WTC11 (cell line): ENCODE measurements at regions not wholly inside any gene's neighbourhood (a gene's known extent, or its start where the extent isn't known, plus 50 kb on each side); places are given as distances from the start of the nearest gene placed in this dataset.

ENCODE experiments used
- ATAC-seq: fragments of 200-7000 bp; cut with Tn5 transposase; 2 replicates; pipeline ENCODE4 v1.10.0; 2021; ENCODE audit warnings: mild to moderate bottlenecking, moderate library complexity
- CTCF ChIA-PET: fragments of 300-600 bp; sonication (Branson Sonifier 250); formaldehyde crosslinking; loops from one replicate; lab custom pipeline; 2021; ENCODE audit warnings: antibody characterized with exemption; lab: Charles Lee
- POLR2A ChIA-PET: fragments of 350-600 bp; sonication (Branson Sonifier 250); formaldehyde crosslinking; loops from one replicate; lab custom pipeline; 2021; ENCODE audit warnings: antibody characterized with exemption; lab: Charles Lee
- DNase-seq: peaks from one replicate; pipeline ENCODE4 v3.0.0; 2021; ENCODE audit warnings: low spot score
- H3K27ac Mint-ChIP-seq: 2 replicates; pipeline ENCODE4 v1.8.0; 2021; ENCODE audit warnings: mixed read lengths
- H3K27me3 Mint-ChIP-seq: 2 replicates; pipeline ENCODE4 v1.8.0; 2021; ENCODE audit warnings: low read depth, mild to moderate bottlenecking, moderate library complexity, mixed read lengths
- H3K36me3 Mint-ChIP-seq: 2 replicates; pipeline ENCODE4 v1.8.0; 2021; ENCODE audit warnings: mixed read lengths
- H3K4me1 Mint-ChIP-seq: 2 replicates; pipeline ENCODE4 v1.8.0; 2022; ENCODE audit warnings: mixed read lengths
- H3K4me3 Mint-ChIP-seq: 2 replicates; pipeline ENCODE4 v1.8.0; 2021; ENCODE audit warnings: mild to moderate bottlenecking, moderate library complexity, mixed read lengths
- H3K9me3 Mint-ChIP-seq: 2 replicates; pipeline ENCODE4 v1.8.0; 2021; ENCODE audit warnings: mixed read lengths
- ATF1 ChIP-seq: sonication (generic); formaldehyde crosslinking; IDR thresholded peaks from 2 replicates; pipeline ENCODE4 v1.8.1; 2023; ENCODE audit warnings: mild to moderate bottlenecking, moderate library complexity, missing genetic modification reagents
- JUN ChIP-seq: sonication (generic); formaldehyde crosslinking; IDR thresholded peaks from 2 replicates; pipeline ENCODE4 v1.8.0; 2023; ENCODE audit warnings: mild to moderate bottlenecking, missing genetic modification reagents
- KAT7 ChIP-seq: sonication (generic); formaldehyde crosslinking; IDR thresholded peaks from 2 replicates; pipeline ENCODE4 v1.8.1; 2023; ENCODE audit warnings: missing genetic modification reagents, mild to moderate bottlenecking, borderline replicate concordance
- MXD4 ChIP-seq: fragments of 250-450 bp; sonication (Bioruptor Pico); IDR thresholded peaks from 2 replicates; pipeline ENCODE4 v1.8.0; 2021; ENCODE audit warnings: mild to moderate bottlenecking, moderate library complexity, borderline replicate concordance
- NFYB ChIP-seq: sonication (generic); formaldehyde crosslinking; conservative IDR thresholded peaks from 2 replicates; pipeline ENCODE4 v1.8.0; 2022; ENCODE audit warnings: low read depth, missing genetic modification reagents
- NR1H2 ChIP-seq: sonication (generic); formaldehyde crosslinking; IDR thresholded peaks from 2 replicates; pipeline ENCODE4 v1.9.0; 2021; ENCODE audit warnings: mild to moderate bottlenecking, moderate library complexity, missing genetic modification reagents
- PRRX2 ChIP-seq: fragments of 250-450 bp; sonication (Bioruptor Pico); IDR thresholded peaks from 2 replicates; pipeline ENCODE4 v1.8.0; 2021; ENCODE audit warnings: mild to moderate bottlenecking
- SMAD4 ChIP-seq: sonication (generic); formaldehyde crosslinking; IDR thresholded peaks from 2 replicates; pipeline ENCODE4 v1.8.0; 2022; ENCODE audit warnings: mild to moderate bottlenecking, missing genetic modification reagents
- TEAD4 ChIP-seq: sonication (generic); formaldehyde crosslinking; IDR thresholded peaks from 2 replicates; pipeline ENCODE4 v1.8.0; 2022; ENCODE audit warnings: mild to moderate bottlenecking, missing genetic modification reagents
- TP53 ChIP-seq: sonication (generic); formaldehyde crosslinking; IDR thresholded peaks from 2 replicates; pipeline ENCODE4 v1.8.1; 2023; ENCODE audit warnings: mild to moderate bottlenecking, missing genetic modification reagents
- ZNF138 ChIP-seq: sonication (generic); formaldehyde crosslinking; conservative IDR thresholded peaks from 2 replicates; pipeline ENCODE4 v1.8.1; 2022; ENCODE audit warnings: mild to moderate bottlenecking, moderate library complexity, missing genetic modification reagents
- ZNF263 ChIP-seq: sonication (generic); formaldehyde crosslinking; IDR thresholded peaks from 2 replicates; pipeline ENCODE4 v1.8.1; 2022; ENCODE audit warnings: low read depth, mild to moderate bottlenecking, moderate library complexity, missing genetic modification reagents
- ZNF416 ChIP-seq: fragments of 250-450 bp; sonication (Bioruptor Pico); IDR thresholded peaks from 2 replicates; pipeline ENCODE4 v1.9.0; 2021; ENCODE audit warnings: mild to moderate bottlenecking, inconsistent platforms
- TF ChIP-seq, protein P1 (sequence below): sonication (generic); formaldehyde crosslinking; IDR thresholded peaks from 2 replicates; pipeline ENCODE4 v1.8.1; 2023; ENCODE audit warnings: mild to moderate bottlenecking, missing genetic modification reagents
- TF ChIP-seq, protein P2 (sequence below): sonication (generic); formaldehyde crosslinking; IDR thresholded peaks from 2 replicates; pipeline ENCODE4 v1.8.1; 2023; ENCODE audit warnings: mild to moderate bottlenecking, missing genetic modification reagents
- TF ChIP-seq, protein P3 (sequence below): fragments of 250-450 bp; sonication (Bioruptor Pico); IDR thresholded peaks from 2 replicates; pipeline ENCODE4 v1.9.0; 2021; ENCODE audit warnings: mild to moderate bottlenecking, borderline replicate concordance
- TF ChIP-seq, protein P4 (sequence below): fragments of 250-450 bp; sonication (Bioruptor Pico); IDR thresholded peaks from 2 replicates; pipeline ENCODE4 v1.9.0; 2021; ENCODE audit warnings: moderate library complexity, mild to moderate bottlenecking, inconsistent platforms, borderline replicate concordance

DNA sequence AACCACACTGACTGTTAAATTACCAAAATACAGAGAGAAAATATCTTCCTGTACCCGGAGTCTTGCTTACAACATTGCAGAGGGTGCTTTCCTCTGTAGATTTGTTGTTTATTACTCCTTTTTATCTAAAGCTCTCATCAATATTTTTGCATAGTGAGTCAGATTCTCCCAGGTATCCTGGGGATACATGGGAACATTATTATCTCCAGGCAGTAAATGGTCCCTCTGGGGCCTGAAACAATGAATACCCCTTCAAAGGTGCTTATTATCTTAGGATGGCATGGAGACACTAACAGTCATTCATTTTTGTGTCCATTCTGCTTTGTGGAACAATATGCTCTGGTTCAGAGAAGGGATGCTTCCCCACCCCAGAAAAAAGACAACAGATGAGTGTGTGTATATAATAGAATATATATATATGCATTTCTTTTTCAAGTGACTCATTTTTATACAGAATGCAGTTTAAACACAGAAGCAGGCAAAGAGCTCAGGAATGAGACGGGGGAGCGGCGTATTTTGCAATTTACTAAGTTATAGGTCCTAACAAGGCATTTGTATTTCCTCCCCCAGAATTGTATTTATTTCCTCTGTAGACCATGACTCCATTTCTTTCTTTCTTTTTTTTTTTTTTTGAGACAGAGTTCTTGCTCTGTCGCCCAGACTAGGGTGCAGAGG is 424.8 kb upstream of the ZEB2 start:
- no peak for TF ChIP-seq ZNF416 (CRISPR knock-in tag)
- TF ChIP-seq, protein P1, sequence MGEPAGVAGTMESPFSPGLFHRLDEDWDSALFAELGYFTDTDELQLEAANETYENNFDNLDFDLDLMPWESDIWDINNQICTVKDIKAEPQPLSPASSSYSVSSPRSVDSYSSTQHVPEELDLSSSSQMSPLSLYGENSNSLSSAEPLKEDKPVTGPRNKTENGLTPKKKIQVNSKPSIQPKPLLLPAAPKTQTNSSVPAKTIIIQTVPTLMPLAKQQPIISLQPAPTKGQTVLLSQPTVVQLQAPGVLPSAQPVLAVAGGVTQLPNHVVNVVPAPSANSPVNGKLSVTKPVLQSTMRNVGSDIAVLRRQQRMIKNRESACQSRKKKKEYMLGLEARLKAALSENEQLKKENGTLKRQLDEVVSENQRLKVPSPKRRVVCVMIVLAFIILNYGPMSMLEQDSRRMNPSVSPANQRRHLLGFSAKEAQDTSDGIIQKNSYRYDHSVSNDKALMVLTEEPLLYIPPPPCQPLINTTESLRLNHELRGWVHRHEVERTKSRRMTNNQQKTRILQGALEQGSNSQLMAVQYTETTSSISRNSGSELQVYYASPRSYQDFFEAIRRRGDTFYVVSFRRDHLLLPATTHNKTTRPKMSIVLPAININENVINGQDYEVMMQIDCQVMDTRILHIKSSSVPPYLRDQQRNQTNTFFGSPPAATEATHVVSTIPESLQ (CRISPR knock-in tag) = no peak
- no peak for TF ChIP-seq ZNF263
- no peak for TF ChIP-seq ATF1 (CRISPR knock-in tag)
- no peak for TF ChIP-seq PRRX2 (CRISPR knock-in tag)
- no peak for TF ChIP-seq SMAD4 (CRISPR knock-in tag)
- TF ChIP-seq ZNF138 = no peak
- no peak for TF ChIP-seq KAT7 (CRISPR knock-in tag)
- ATAC-seq = no peak
- H3K27me3 Mint-ChIP-seq = no peaks in the 10 kb centered on the region
- no peaks in the 10 kb centered on the region for H3K36me3 Mint-ChIP-seq
- no peak overlapping the region for H3K27ac Mint-ChIP-seq
- H3K4me3 Mint-ChIP-seq = no peak overlapping the region
- ChIA-PET POLR2A (interaction anchor here (0.7 kb wide), 1 partner anchor 269 kb away, joined by 3 read pairs; no protein-coding TSS in a partner anchor), CTCF (no interaction called here)
- H3K9me3 Mint-ChIP-seq = no peaks in the 10 kb centered on the region
- no peak for DNase-seq
- H3K4me1 Mint-ChIP-seq = peaks cover 13% of the 10 kb centered on the region

DNA sequence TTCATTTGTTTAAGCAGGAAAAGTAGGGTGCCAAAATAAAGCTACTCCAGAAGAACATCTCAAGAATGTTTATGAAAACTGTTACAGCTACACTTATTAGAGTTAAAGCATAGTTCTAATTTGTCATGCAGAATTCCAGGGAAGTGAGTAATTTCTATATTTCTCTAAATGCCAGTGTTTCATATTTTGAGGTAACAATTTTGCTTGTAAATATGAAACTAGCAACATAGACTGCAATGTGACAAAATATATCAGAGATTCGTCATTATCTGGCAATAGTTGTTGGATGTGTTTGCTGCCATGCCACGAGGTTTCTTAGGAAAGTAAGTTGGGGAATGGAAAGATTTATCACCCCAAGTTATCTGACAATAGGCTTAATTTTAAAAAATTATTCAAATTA is 424.1 kb upstream of the ZEB2 start:
- ATAC-seq (no peak), DNase-seq (no peak)
- H3K4me3 Mint-ChIP-seq = no peak overlapping the region
- no peak for TF ChIP-seq ATF1 (CRISPR knock-in tag)
- no peak for TF ChIP-seq TP53 (CRISPR knock-in tag)
- no peak for TF ChIP-seq JUN (CRISPR knock-in tag)
- TF ChIP-seq, protein P1 (CRISPR knock-in tag) = no peak
- no peak for TF ChIP-seq MXD4 (CRISPR knock-in tag)
- TF ChIP-seq, protein P2, sequence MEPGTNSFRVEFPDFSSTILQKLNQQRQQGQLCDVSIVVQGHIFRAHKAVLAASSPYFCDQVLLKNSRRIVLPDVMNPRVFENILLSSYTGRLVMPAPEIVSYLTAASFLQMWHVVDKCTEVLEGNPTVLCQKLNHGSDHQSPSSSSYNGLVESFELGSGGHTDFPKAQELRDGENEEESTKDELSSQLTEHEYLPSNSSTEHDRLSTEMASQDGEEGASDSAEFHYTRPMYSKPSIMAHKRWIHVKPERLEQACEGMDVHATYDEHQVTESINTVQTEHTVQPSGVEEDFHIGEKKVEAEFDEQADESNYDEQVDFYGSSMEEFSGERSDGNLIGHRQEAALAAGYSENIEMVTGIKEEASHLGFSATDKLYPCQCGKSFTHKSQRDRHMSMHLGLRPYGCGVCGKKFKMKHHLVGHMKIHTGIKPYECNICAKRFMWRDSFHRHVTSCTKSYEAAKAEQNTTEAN (CRISPR knock-in tag) = no peak
- TF ChIP-seq, protein P3, sequence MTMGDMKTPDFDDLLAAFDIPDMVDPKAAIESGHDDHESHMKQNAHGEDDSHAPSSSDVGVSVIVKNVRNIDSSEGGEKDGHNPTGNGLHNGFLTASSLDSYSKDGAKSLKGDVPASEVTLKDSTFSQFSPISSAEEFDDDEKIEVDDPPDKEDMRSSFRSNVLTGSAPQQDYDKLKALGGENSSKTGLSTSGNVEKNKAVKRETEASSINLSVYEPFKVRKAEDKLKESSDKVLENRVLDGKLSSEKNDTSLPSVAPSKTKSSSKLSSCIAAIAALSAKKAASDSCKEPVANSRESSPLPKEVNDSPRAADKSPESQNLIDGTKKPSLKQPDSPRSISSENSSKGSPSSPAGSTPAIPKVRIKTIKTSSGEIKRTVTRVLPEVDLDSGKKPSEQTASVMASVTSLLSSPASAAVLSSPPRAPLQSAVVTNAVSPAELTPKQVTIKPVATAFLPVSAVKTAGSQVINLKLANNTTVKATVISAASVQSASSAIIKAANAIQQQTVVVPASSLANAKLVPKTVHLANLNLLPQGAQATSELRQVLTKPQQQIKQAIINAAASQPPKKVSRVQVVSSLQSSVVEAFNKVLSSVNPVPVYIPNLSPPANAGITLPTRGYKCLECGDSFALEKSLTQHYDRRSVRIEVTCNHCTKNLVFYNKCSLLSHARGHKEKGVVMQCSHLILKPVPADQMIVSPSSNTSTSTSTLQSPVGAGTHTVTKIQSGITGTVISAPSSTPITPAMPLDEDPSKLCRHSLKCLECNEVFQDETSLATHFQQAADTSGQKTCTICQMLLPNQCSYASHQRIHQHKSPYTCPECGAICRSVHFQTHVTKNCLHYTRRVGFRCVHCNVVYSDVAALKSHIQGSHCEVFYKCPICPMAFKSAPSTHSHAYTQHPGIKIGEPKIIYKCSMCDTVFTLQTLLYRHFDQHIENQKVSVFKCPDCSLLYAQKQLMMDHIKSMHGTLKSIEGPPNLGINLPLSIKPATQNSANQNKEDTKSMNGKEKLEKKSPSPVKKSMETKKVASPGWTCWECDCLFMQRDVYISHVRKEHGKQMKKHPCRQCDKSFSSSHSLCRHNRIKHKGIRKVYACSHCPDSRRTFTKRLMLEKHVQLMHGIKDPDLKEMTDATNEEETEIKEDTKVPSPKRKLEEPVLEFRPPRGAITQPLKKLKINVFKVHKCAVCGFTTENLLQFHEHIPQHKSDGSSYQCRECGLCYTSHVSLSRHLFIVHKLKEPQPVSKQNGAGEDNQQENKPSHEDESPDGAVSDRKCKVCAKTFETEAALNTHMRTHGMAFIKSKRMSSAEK (CRISPR knock-in tag) = no peak
- no peak for TF ChIP-seq NFYB (CRISPR knock-in tag)
- TF ChIP-seq TEAD4 = no peak
- TF ChIP-seq, protein P4, sequence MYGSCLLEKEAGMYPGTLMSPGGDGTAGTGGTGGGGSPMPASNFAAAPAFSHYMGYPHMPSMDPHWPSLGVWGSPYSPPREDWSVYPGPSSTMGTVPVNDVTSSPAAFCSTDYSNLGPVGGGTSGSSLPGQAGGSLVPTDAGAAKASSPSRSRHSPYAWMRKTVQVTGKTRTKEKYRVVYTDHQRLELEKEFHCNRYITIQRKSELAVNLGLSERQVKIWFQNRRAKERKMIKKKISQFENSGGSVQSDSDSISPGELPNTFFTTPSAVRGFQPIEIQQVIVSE (CRISPR knock-in tag) = no peak
- TF ChIP-seq PRRX2 (CRISPR knock-in tag) = no peak
- no peak for TF ChIP-seq NR1H2 (CRISPR knock-in tag)
- H3K36me3 Mint-ChIP-seq = no peaks in the 10 kb centered on the region
- H3K9me3 Mint-ChIP-seq = no peaks in the 10 kb centered on the region
- ChIA-PET POLR2A (no interaction called here), CTCF (no interaction called here)
- no peak overlapping the region for H3K27ac Mint-ChIP-seq
- peaks cover 13% of the 10 kb centered on the region for H3K4me1 Mint-ChIP-seq
- no peaks in the 10 kb centered on the region for H3K27me3 Mint-ChIP-seq
